AG04450 (cell line): ENCODE measurements at regions not wholly inside any gene's neighbourhood (a gene's known extent, or its start where the extent isn't known, plus 50 kb on each side); places are given as distances from the start of the nearest gene placed in this dataset.
A peak's percentile ranks its signal among the peaks of the same experiment; 100 is the strongest.

Experiments
- CTCF ChIA-PET: fragments of 300-600, 350-600 bp; formaldehyde crosslinking; extraction: SDS; loops from one replicate; lab custom pipeline; 2022; ENCODE audit warnings: antibody characterized with exemption, inconsistent platforms; lab: Charles Lee
- POLR2A ChIA-PET: fragments of 350-600 bp; formaldehyde crosslinking; extraction: SDS; loops from one replicate; lab custom pipeline; 2021; ENCODE audit warnings: antibody characterized with exemption, inconsistent platforms; lab: Yijun Ruan, JAX
- DNase-seq: peaks from one replicate; pipeline ENCODE4 v3.0.0-alpha.2; 2011; ENCODE audit warnings: low read depth, low spot score
- H3K27ac ChIP-seq: one replicate; pipeline ENCODE4 v1.5.1; 2012; ENCODE audit warnings: low read depth, low read length, control low read depth
- H3K27me3 ChIP-seq: one replicate; pipeline ENCODE4 v1.6.0; 2012; ENCODE audit warnings: low read length; ENCODE audit not compliant: control insufficient read depth, insufficient read depth
- H3K4me3 ChIP-seq: 2 replicates; pipeline ENCODE4 v1.5.1; 2011; ENCODE audit warnings: mild to moderate bottlenecking, low read depth, low read length, control low read depth
- H3K9me3 ChIP-seq: 2 replicates; pipeline ENCODE4 v1.5.1; 2012; ENCODE audit warnings: low read length; ENCODE audit not compliant: control insufficient read depth, insufficient read depth
- CTCF ChIP-seq: IDR thresholded peaks from 2 replicates; pipeline ENCODE4 v1.5.1; 2011; ENCODE audit warnings: low read depth, low read length, control low read depth, inconsistent platforms

- Histone ChIP-seq H3K27me3 (no peaks in the 10 kb centered on the region), H3K4me3 (no peak overlapping the region), H3K9me3 (no peaks in the 10 kb centered on the region), H3K27ac (peak overlapping the region; percentile 89)
- no peak for TF ChIP-seq CTCF
- peak; percentile 95 for DNase-seq
- ChIA-PET CTCF (interaction anchor here (1.1 to 1.8 kb wide), 2 partner anchors 533 to 565 kb away, joined by 4 to 6 read pairs; no protein-coding TSS in a partner anchor), POLR2A (interaction anchor here (0.6 to 1.7 kb wide), 6 partner anchors 12 to 1286 kb away, joined by 3 to 9 read pairs (median 4); no protein-coding TSS in a partner anchor)
These were observed 311.5 kb downstream of the HDGFL1 start for GRCh38 chr6:22880686-22881433.

- no peak overlapping the region for H3K27ac ChIP-seq
- H3K4me3 ChIP-seq, result no peak overlapping the region
- DNase-seq, result no peak
- H3K27me3 ChIP-seq, result no peaks in the 10 kb centered on the region
- no peaks in the 10 kb centered on the region for H3K9me3 ChIP-seq
- ChIA-PET CTCF (interaction anchor here (1.8 kb wide), 1 partner anchor 563 kb away, joined by 6 read pairs; no protein-coding TSS in a partner anchor), POLR2A (no interaction called here)
- TF ChIP-seq CTCF, result no peak
These were observed 313.2 kb downstream of the HDGFL1 start for GRCh38 chr6:22882581-22882980.

GRCh38 chr6:22883061-22883717 lies 313.8 kb downstream of the HDGFL1 start:
- no peaks in the 10 kb centered on the region for H3K27me3 ChIP-seq
- no peak for DNase-seq
- ChIA-PET CTCF (no interaction called here), POLR2A (no interaction called here)
- TF ChIP-seq CTCF, result no peak
- no peak overlapping the region for H3K27ac ChIP-seq
- no peak overlapping the region for H3K4me3 ChIP-seq
- no peaks in the 10 kb centered on the region for H3K9me3 ChIP-seq

GRCh38 chr6:22884456-22884855 lies 315.1 kb downstream of the HDGFL1 start:
- no peak overlapping the region for H3K4me3 ChIP-seq
- ChIA-PET CTCF (interaction anchor here (0.7 kb wide), 1 partner anchor 561 kb away, joined by 3 read pairs; no protein-coding TSS in a partner anchor), POLR2A (no interaction called here)
- no peaks in the 10 kb centered on the region for H3K27me3 ChIP-seq
- H3K27ac ChIP-seq, result no peak overlapping the region
- TF ChIP-seq CTCF, result no peak
- no peak for DNase-seq
- no peaks in the 10 kb centered on the region for H3K9me3 ChIP-seq
